Gastrocnemius medialis (tissue), 4 donors: ENCODE measurements at regions not wholly inside any gene's neighbourhood (a gene's known extent, or its start where the extent isn't known, plus 50 kb on each side); places are given as distances from the start of the nearest gene placed in this dataset.

Source experiments
- CTCF ChIP-seq, 5 experiments: fragments of 450-650 bp in 3 of 5; fragments of 200-600 bp in 2 of 5; sonication (generic) in 2 of 5; IDR thresholded peaks in 4 of 5; conservative IDR thresholded peaks in 1 of 5; 1 replicate in 4 of 5; 2 replicates in 1 of 5; pipeline ENCODE4 v1.5.1; 2016 to 2019; ENCODE audit warnings: antibody characterized with exemption in 5 of 5, mild to moderate bottlenecking in 3 of 5, moderate library complexity in 3 of 5
- POLR2A ChIP-seq, 2 donors: fragments of 450-650 bp; IDR thresholded peaks; one replicate each; pipeline ENCODE4 v1.6.1; 2017; ENCODE audit warnings: antibody characterized with exemption in 2 of 2, mild to moderate bottlenecking in 2 of 2, moderate library complexity in 2 of 2

- TF ChIP-seq POLR2A (IDR thresholded peaks at IDR 0.05) (no peak), CTCF (IDR thresholded peaks at IDR 0.05 in 4 of 5, conservative IDR thresholded peaks at IDR 0.05 in 1 of 5) (no peak)
Measured at GRCh38 chr13:80574113-80574850, 233.4 kb upstream of the SPRY2 start.
